H1 (cell line): ENCODE measurements at regions not wholly inside any gene's neighbourhood (a gene's known extent, or its start where the extent isn't known, plus 50 kb on each side); places are given as distances from the start of the nearest gene placed in this dataset.

ENCODE experiments used
- BRCA1 ChIP-seq: IDR thresholded peaks from 2 replicates; pipeline ENCODE4 v1.6.1; 2012; ENCODE audit warnings: low read depth, low read length, improper control_type of control experiment
- CBX8 ChIP-seq: fragments of 300-800, 300-1000 bp; sonication (generic); IDR thresholded peaks from 2 replicates; pipeline ENCODE4 v1.7.1; 2016; ENCODE audit warnings: low read depth, low read length, borderline replicate concordance
- CEBPB ChIP-seq: IDR thresholded peaks from 2 replicates; pipeline ENCODE4 v1.6.1; 2012; ENCODE audit warnings: low read depth, low read length
- EZH2 ChIP-seq: fragments of 200-600 bp; sonication (generic); IDR thresholded peaks from 2 replicates; pipeline ENCODE4 v1.7.1; 2012; ENCODE audit warnings: low read depth, mild to moderate bottlenecking, moderate library complexity, low read length, inconsistent platforms; ENCODE audit not compliant: severe bottlenecking
- POLR2A ChIP-seq, 2 experiments: IDR thresholded peaks; 1 replicate in 1 of 2; 2 replicates in 1 of 2; pipeline ENCODE4 v1.6.1; 2011; ENCODE audit warnings: low read depth in 2 of 2, low read length in 2 of 2, mild to moderate bottlenecking in 2 of 2; ENCODE audit errors: control extremely low read depth in 1 of 2
- POLR2AphosphoS5 ChIP-seq: IDR thresholded peaks from 2 replicates; pipeline ENCODE4 v1.6.1; 2011; ENCODE audit warnings: low read depth, low read length
- RAD21 ChIP-seq, 2 experiments: IDR thresholded peaks in 1 of 2; conservative IDR thresholded peaks in 1 of 2; 2 replicates each; pipeline ENCODE4 v1.6.1; 2011; ENCODE audit warnings: low read depth in 2 of 2, low read length in 2 of 2, improper control_type of control experiment in 1 of 2, inconsistent platforms in 1 of 2, mild to moderate bottlenecking in 1 of 2, moderate library complexity in 1 of 2
- TAF1 ChIP-seq: IDR thresholded peaks from 2 replicates; pipeline ENCODE4 v1.6.1; 2011; ENCODE audit warnings: mild to moderate bottlenecking, low read depth, low read length
- TCF12 ChIP-seq: IDR thresholded peaks from 2 replicates; pipeline ENCODE4 v1.6.1; 2011; ENCODE audit warnings: low read depth, mild to moderate bottlenecking, low read length
- TF ChIP-seq, protein P1 (sequence below), 3 experiments: IDR thresholded peaks; 1 replicate in 2 of 3; 2 replicates in 1 of 3; pipeline versions ENCODE4 v1.5.1 to v1.6.1; 2011; ENCODE audit warnings: low read length in 3 of 3, mild to moderate bottlenecking in 3 of 3, inconsistent platforms in 2 of 3, low read depth in 1 of 3, moderate library complexity in 1 of 3; ENCODE audit not compliant: insufficient read depth in 1 of 3; ENCODE audit errors: control extremely low read depth in 1 of 3
- TF ChIP-seq, protein P2 (sequence below): IDR thresholded peaks from 2 replicates; pipeline ENCODE4 v1.6.1; 2011; ENCODE audit warnings: low read length, improper control_type of control experiment
- TF ChIP-seq, protein P3 (sequence below): IDR thresholded peaks from 2 replicates; pipeline ENCODE4 v1.6.1; 2012; ENCODE audit warnings: inconsistent platforms

DNA sequence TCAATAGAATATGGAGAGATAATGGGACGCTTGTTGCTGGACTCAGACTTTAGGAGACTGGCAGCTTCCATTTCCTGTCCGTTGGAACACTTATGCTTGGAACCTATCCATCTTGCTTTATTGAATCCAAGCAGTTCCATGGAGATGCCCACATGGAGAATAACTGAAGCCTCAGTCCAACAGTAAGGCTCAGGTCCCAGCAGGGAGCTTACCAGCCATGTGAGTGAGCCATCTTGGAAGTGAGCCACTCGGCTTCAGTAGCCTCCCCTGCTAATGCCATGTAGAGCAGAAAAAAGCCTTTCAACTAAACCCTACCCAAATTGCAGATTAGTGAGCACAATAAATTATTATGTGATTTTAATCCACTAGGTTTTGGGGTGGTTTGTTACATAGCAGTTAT is 538.8 kb upstream of the STXBP6 start:
- TF ChIP-seq, protein P1, sequence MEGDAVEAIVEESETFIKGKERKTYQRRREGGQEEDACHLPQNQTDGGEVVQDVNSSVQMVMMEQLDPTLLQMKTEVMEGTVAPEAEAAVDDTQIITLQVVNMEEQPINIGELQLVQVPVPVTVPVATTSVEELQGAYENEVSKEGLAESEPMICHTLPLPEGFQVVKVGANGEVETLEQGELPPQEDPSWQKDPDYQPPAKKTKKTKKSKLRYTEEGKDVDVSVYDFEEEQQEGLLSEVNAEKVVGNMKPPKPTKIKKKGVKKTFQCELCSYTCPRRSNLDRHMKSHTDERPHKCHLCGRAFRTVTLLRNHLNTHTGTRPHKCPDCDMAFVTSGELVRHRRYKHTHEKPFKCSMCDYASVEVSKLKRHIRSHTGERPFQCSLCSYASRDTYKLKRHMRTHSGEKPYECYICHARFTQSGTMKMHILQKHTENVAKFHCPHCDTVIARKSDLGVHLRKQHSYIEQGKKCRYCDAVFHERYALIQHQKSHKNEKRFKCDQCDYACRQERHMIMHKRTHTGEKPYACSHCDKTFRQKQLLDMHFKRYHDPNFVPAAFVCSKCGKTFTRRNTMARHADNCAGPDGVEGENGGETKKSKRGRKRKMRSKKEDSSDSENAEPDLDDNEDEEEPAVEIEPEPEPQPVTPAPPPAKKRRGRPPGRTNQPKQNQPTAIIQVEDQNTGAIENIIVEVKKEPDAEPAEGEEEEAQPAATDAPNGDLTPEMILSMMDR (IDR thresholded peaks at IDR 0.05; ENCODE audit: control extremely low read depth in 1 of 3, insufficient read depth in 1 of 3, low read depth in 1 of 3, low read length in 3 of 3) = no peak
- no peak for TF ChIP-seq RAD21 (IDR thresholded peaks at IDR 0.05 in 1 of 2, conservative IDR thresholded peaks at IDR 0.05 in 1 of 2; ENCODE audit: low read depth in 2 of 2, low read length in 2 of 2)
- TF ChIP-seq CEBPB = no peak
- TF ChIP-seq, protein P2, sequence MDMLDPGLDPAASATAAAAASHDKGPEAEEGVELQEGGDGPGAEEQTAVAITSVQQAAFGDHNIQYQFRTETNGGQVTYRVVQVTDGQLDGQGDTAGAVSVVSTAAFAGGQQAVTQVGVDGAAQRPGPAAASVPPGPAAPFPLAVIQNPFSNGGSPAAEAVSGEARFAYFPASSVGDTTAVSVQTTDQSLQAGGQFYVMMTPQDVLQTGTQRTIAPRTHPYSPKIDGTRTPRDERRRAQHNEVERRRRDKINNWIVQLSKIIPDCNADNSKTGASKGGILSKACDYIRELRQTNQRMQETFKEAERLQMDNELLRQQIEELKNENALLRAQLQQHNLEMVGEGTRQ = no peak
- TF ChIP-seq, protein P3, sequence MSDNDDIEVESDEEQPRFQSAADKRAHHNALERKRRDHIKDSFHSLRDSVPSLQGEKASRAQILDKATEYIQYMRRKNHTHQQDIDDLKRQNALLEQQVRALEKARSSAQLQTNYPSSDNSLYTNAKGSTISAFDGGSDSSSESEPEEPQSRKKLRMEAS = no peak
- TF ChIP-seq TAF1 = no peak
- no peak for TF ChIP-seq CBX8
- no peak for TF ChIP-seq BRCA1
- no peak for TF ChIP-seq TCF12
- TF ChIP-seq POLR2AphosphoS5 = no peak
- no peak for TF ChIP-seq POLR2A (IDR thresholded peaks at IDR 0.05; ENCODE audit: control extremely low read depth in 1 of 2, low read depth in 2 of 2, low read length in 2 of 2)
- no peak for TF ChIP-seq EZH2
